Endothelial cell of umbilical vein (primary cell): ENCODE measurements at regions not wholly inside any gene's neighbourhood (a gene's known extent, or its start where the extent isn't known, plus 50 kb on each side); places are given as distances from the start of the nearest gene placed in this dataset.

Source experiments
- CTCF ChIP-seq, 2 donors: IDR thresholded peaks; 1 replicate in 1 of 2; 2 replicates in 1 of 2; pipeline ENCODE4 v1.5.1; 2011; ENCODE audit warnings: low read length in 2 of 2, mild to moderate bottlenecking in 2 of 2, moderate library complexity in 2 of 2, control low read depth in 1 of 2, inconsistent platforms in 1 of 2, low read depth in 1 of 2; ENCODE audit not compliant: insufficient read depth in 1 of 2; ENCODE audit errors: extremely low read depth in 1 of 2
- EZH2 ChIP-seq: IDR thresholded peaks from 2 replicates; pipeline ENCODE4 v1.6.1; 2012; ENCODE audit warnings: borderline replicate concordance, low read depth, mild to moderate bottlenecking, moderate library complexity, low read length, inconsistent platforms; ENCODE audit not compliant: severe bottlenecking
- GATA2 ChIP-seq: IDR thresholded peaks from 2 replicates; pipeline ENCODE4 v1.7.0; 2011; ENCODE audit warnings: low read depth, mild to moderate bottlenecking, moderate library complexity, mixed read lengths, low read length; ENCODE audit not compliant: insufficient read length, insufficient read depth
- JUN ChIP-seq: IDR thresholded peaks from 2 replicates; pipeline ENCODE4 v1.6.1; 2011; ENCODE audit warnings: borderline replicate concordance, low read depth; ENCODE audit not compliant: insufficient read length, insufficient read depth
- MYC ChIP-seq: IDR thresholded peaks from one replicate; pipeline ENCODE4 v1.6.1; 2011; ENCODE audit warnings: mild to moderate bottlenecking, low read depth, low read length
- POLR2A ChIP-seq: IDR thresholded peaks from 2 replicates; pipeline ENCODE4 v1.6.1; 2012; ENCODE audit warnings: low read depth, mild to moderate bottlenecking, control low read depth, low read length
- POLR2AphosphoS5 ChIP-seq: IDR thresholded peaks from 2 replicates; pipeline ENCODE4 v1.6.1; 2012; ENCODE audit warnings: low read depth, mild to moderate bottlenecking, control low read depth, low read length, moderate library complexity; ENCODE audit not compliant: insufficient read depth

- no peak for TF ChIP-seq CTCF (IDR thresholded peaks at IDR 0.05; ENCODE audit: extremely low read depth in 1 of 2, insufficient read depth in 1 of 2, low read depth in 1 of 2, low read length in 2 of 2)
- TF ChIP-seq EZH2, result no peak
- no peak for TF ChIP-seq POLR2AphosphoS5
- no peak for TF ChIP-seq JUN
- TF ChIP-seq POLR2A, result no peak
- TF ChIP-seq MYC, result no peak
- TF ChIP-seq GATA2, result no peak
These were observed 205.3 kb upstream of the KLF8 start for GRCh38 chrX:56026815-56027214.
